GM23338 (cell line): ENCODE measurements at regions not wholly inside any gene's neighbourhood (a gene's known extent, or its start where the extent isn't known, plus 50 kb on each side); places are given as distances from the start of the nearest gene placed in this dataset.

Source experiments
- ATAC-seq: fragments of 200-7000 bp; cut with Tn5 transposase; 3 replicates; pipeline ENCODE4 v1.9.1; 2020
- DNase-seq: peaks from one replicate; pipeline ENCODE4 v3.0.0-alpha.2; 2015; ENCODE audit warnings: low spot score
- H2AFZ ChIP-seq: fragments of 200-600 bp; sonication (generic); 2 replicates; pipeline ENCODE4 v1.8.0; 2016; ENCODE audit warnings: antibody characterized with exemption, mild to moderate bottlenecking, moderate library complexity
- H3F3A ChIP-seq: fragments of 200-600 bp; sonication (generic); replicated peaks from 2 replicates; pipeline ENCODE4 v1.8.0; 2017; ENCODE audit warnings: antibody characterized with exemption, mixed run types, low read depth
- H3K27ac ChIP-seq: fragments of 200-600 bp; sonication (generic); 2 replicates; pipeline ENCODE4 v1.6.1; 2016; ENCODE audit warnings: low read depth
- H3K27me3 ChIP-seq: fragments of 200-600 bp; sonication (generic); 2 replicates; pipeline ENCODE4 v1.8.0; 2016; ENCODE audit warnings: mild to moderate bottlenecking, mixed run types, moderate library complexity; ENCODE audit not compliant: insufficient read depth
- H3K36me3 ChIP-seq: fragments of 200-600 bp; sonication (generic); 2 replicates; pipeline ENCODE4 v1.8.0; 2016; ENCODE audit warnings: mild to moderate bottlenecking; ENCODE audit not compliant: insufficient read depth
- H3K4me1 ChIP-seq: fragments of 200-600 bp; sonication (generic); 2 replicates; pipeline ENCODE4 v1.8.0; 2016; ENCODE audit warnings: mild to moderate bottlenecking, moderate library complexity; ENCODE audit not compliant: insufficient read depth
- H3K4me2 ChIP-seq: fragments of 200-600 bp; sonication (generic); 2 replicates; pipeline ENCODE4 v1.7.1; 2017; ENCODE audit warnings: mixed run types
- H3K4me3 ChIP-seq: fragments of 200-600 bp; sonication (generic); 2 replicates; pipeline ENCODE4 v1.6.1; 2016; ENCODE audit warnings: mixed run types
- H3K79me2 ChIP-seq: fragments of 200-600 bp; sonication (generic); replicated peaks from 2 replicates; pipeline ENCODE4 v1.8.0; 2017; ENCODE audit warnings: mild to moderate bottlenecking; ENCODE audit not compliant: insufficient read depth
- H3K9me2 ChIP-seq: fragments of 200-600 bp; sonication (generic); 2 replicates; pipeline ENCODE4 v1.8.0; 2017; ENCODE audit not compliant: insufficient read depth
- H4K20me1 ChIP-seq: fragments of 200-600 bp; sonication (generic); replicated peaks from 2 replicates; pipeline ENCODE4 v1.8.0; 2017; ENCODE audit warnings: mild to moderate bottlenecking; ENCODE audit not compliant: insufficient read depth
- H3K27ac Mint-ChIP-seq: 2 replicates; pipeline ENCODE4 v1.8.0; 2020; ENCODE audit warnings: inconsistent platforms, mild to moderate bottlenecking, moderate library complexity, mixed read lengths
- H3K27me3 Mint-ChIP-seq: 3 replicates; pipeline ENCODE4 v1.8.0; 2022; ENCODE audit warnings: low read depth, mild to moderate bottlenecking, moderate library complexity, mixed read lengths, inconsistent platforms; ENCODE audit not compliant: insufficient read depth, poor library complexity
- H3K36me3 Mint-ChIP-seq: 3 replicates; pipeline ENCODE4 v1.8.0; 2021; ENCODE audit warnings: low read depth, mild to moderate bottlenecking, inconsistent platforms, moderate library complexity, mixed read lengths
- H3K4me1 Mint-ChIP-seq: 3 replicates; pipeline ENCODE4 v1.8.0; 2020; ENCODE audit warnings: mild to moderate bottlenecking, inconsistent platforms, mixed read lengths
- H3K4me3 Mint-ChIP-seq: 3 replicates; pipeline ENCODE4 v1.8.0; 2021; ENCODE audit warnings: moderate library complexity, mild to moderate bottlenecking, inconsistent platforms, mixed read lengths
- H3K9me3 Mint-ChIP-seq: 3 replicates; pipeline ENCODE4 v1.8.0; 2020; ENCODE audit warnings: moderate library complexity, mild to moderate bottlenecking, inconsistent platforms, mixed read lengths
- CREB1 ChIP-seq: fragments of 250-450 bp; sonication (Bioruptor Pico); IDR thresholded peaks from 2 replicates; pipeline ENCODE4 v1.5.0; 2020; ENCODE audit warnings: low read depth, mild to moderate bottlenecking, moderate library complexity
- CTCF ChIP-seq, 2 experiments: fragments of 200-600 bp in 1 of 2; sonication (generic) in 1 of 2; conservative IDR thresholded peaks; 2 replicates each; pipeline versions ENCODE4 v1.5.1 to v1.6.1; 2016 to 2017; ENCODE audit warnings: antibody characterized with exemption in 2 of 2, low read depth in 2 of 2, mild to moderate bottlenecking in 2 of 2, moderate library complexity in 1 of 2
- EZH2phosphoT487 ChIP-seq: fragments of 200-600 bp; sonication (generic); IDR thresholded peaks from one replicate; pipeline ENCODE4 v1.8.1; 2018; ENCODE audit warnings: antibody characterized with exemption; ENCODE audit not compliant: unreplicated experiment
- JUNB ChIP-seq: IDR thresholded peaks from one replicate; pipeline ENCODE4 v1.6.1; 2016; ENCODE audit warnings: antibody characterized with exemption; ENCODE audit not compliant: unreplicated experiment
- NANOG ChIP-seq: IDR thresholded peaks from 2 replicates; pipeline ENCODE4 v1.6.1; 2016; ENCODE audit warnings: antibody characterized with exemption, borderline replicate concordance
- POLR2AphosphoS5 ChIP-seq: IDR thresholded peaks from 2 replicates; pipeline ENCODE4 v1.6.1; 2016; ENCODE audit warnings: antibody characterized with exemption, low read depth
- STAT1 ChIP-seq: IDR thresholded peaks from one replicate; pipeline ENCODE4 v1.6.1; 2016; ENCODE audit warnings: antibody characterized with exemption; ENCODE audit not compliant: unreplicated experiment
- ZNF114 ChIP-seq: fragments of 250-450 bp; sonication (Bioruptor Pico); IDR thresholded peaks from 2 replicates; pipeline ENCODE4 v1.5.0; 2020; ENCODE audit warnings: mild to moderate bottlenecking, moderate library complexity
- TF ChIP-seq, protein P1 (sequence below): IDR thresholded peaks from one replicate; pipeline ENCODE4 v1.6.1; 2018; ENCODE audit warnings: antibody characterized with exemption; ENCODE audit not compliant: unreplicated experiment

DNA sequence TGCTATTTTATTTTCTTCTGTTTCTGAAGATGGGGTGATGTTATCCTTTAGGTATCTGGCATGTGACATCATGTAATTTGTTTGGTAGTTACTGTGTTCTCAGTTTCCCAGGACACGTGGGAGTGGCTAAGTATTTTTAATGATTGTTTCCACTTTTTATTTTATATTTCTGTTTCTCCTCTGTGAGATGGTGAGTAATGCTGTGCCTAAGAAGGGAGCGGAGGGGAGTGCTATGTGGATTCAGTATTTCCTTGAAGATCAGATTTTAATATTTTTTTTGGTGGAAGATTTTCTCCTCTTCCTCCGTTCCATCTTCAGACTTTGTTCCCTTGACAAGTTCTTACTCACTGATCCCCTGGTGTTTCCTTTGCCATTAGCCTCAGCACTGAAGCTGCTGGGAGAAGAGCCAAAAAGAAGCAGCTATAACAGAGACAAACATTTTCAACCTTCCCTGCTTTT lies 180.0 kb upstream of the MMADHC start:
- no peaks in the 10 kb centered on the region for H3K36me3 ChIP-seq
- no peak overlapping the region for H3K4me2 ChIP-seq
- H3K27me3 ChIP-seq: no peaks in the 10 kb centered on the region
- H4K20me1 ChIP-seq: no peaks in the 10 kb centered on the region
- Mint-ChIP-seq H3K36me3 (no peaks in the 10 kb centered on the region), H3K27me3 (no peaks in the 10 kb centered on the region), H3K9me3 (no peaks in the 10 kb centered on the region), H3K4me1 (0 out of 3 replicates have a peak, but pooled peaks cover 2% of the 10 kb centered on the region), H3K4me3 (no peak overlapping the region), H3K27ac (no peak overlapping the region)
- no peaks in the 10 kb centered on the region for H3K4me1 ChIP-seq
- TF ChIP-seq EZH2phosphoT487: no peak
- no peak for TF ChIP-seq CREB1 (CRISPR knock-in tag)
- no peak for TF ChIP-seq CTCF (conservative IDR thresholded peaks at IDR 0.05; ENCODE audit: low read depth in 2 of 2)
- TF ChIP-seq JUNB: no peak
- TF ChIP-seq STAT1: no peak
- TF ChIP-seq POLR2AphosphoS5: no peak
- no peak for TF ChIP-seq ZNF114 (CRISPR knock-in tag)
- no peak overlapping the region for H3K27ac ChIP-seq
- no peaks in the 10 kb centered on the region for H3K9me2 ChIP-seq
- H3K4me3 ChIP-seq: no peak overlapping the region
- H3K79me2 ChIP-seq: no peaks in the 10 kb centered on the region
- DNase-seq (no peak), ATAC-seq (no peak)
- no peak overlapping the region for H2AFZ ChIP-seq
- H3F3A ChIP-seq: no peaks in the 10 kb centered on the region

GRCh38 chr2:149766339-149766738 lies 178.8 kb upstream of the MMADHC start:
- H3K36me3 ChIP-seq: no peaks in the 10 kb centered on the region
- H3F3A ChIP-seq: no peaks in the 10 kb centered on the region
- no peaks in the 10 kb centered on the region for H3K36me3 Mint-ChIP-seq
- H3K27ac ChIP-seq: no peak overlapping the region
- H3K27ac Mint-ChIP-seq: no peak overlapping the region
- no peaks in the 10 kb centered on the region for H3K9me2 ChIP-seq
- ATAC-seq (no peak), DNase-seq (no peak)
- no peaks in the 10 kb centered on the region for H3K27me3 ChIP-seq
- no peaks in the 10 kb centered on the region for H3K27me3 Mint-ChIP-seq
- no peak overlapping the region for H3K4me3 Mint-ChIP-seq
- H3K4me1 Mint-ChIP-seq: 0 out of 3 replicates have a peak, but pooled peaks cover 2% of the 10 kb centered on the region
- TF ChIP-seq STAT1: no peak
- TF ChIP-seq, protein P1, sequence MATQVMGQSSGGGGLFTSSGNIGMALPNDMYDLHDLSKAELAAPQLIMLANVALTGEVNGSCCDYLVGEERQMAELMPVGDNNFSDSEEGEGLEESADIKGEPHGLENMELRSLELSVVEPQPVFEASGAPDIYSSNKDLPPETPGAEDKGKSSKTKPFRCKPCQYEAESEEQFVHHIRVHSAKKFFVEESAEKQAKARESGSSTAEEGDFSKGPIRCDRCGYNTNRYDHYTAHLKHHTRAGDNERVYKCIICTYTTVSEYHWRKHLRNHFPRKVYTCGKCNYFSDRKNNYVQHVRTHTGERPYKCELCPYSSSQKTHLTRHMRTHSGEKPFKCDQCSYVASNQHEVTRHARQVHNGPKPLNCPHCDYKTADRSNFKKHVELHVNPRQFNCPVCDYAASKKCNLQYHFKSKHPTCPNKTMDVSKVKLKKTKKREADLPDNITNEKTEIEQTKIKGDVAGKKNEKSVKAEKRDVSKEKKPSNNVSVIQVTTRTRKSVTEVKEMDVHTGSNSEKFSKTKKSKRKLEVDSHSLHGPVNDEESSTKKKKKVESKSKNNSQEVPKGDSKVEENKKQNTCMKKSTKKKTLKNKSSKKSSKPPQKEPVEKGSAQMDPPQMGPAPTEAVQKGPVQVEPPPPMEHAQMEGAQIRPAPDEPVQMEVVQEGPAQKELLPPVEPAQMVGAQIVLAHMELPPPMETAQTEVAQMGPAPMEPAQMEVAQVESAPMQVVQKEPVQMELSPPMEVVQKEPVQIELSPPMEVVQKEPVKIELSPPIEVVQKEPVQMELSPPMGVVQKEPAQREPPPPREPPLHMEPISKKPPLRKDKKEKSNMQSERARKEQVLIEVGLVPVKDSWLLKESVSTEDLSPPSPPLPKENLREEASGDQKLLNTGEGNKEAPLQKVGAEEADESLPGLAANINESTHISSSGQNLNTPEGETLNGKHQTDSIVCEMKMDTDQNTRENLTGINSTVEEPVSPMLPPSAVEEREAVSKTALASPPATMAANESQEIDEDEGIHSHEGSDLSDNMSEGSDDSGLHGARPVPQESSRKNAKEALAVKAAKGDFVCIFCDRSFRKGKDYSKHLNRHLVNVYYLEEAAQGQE: no peak
- TF ChIP-seq NANOG: no peak
- no peak for TF ChIP-seq ZNF114 (CRISPR knock-in tag)
- no peak for TF ChIP-seq JUNB
- H3K79me2 ChIP-seq: no peaks in the 10 kb centered on the region
- H3K4me2 ChIP-seq: no peak overlapping the region
- no peaks in the 10 kb centered on the region for H3K4me1 ChIP-seq
- no peaks in the 10 kb centered on the region for H4K20me1 ChIP-seq
- no peak overlapping the region for H3K4me3 ChIP-seq
- no peak overlapping the region; the same call in 1 of the 2 replicates for H2AFZ ChIP-seq
- H3K9me3 Mint-ChIP-seq: no peaks in the 10 kb centered on the region
